Activated gamma-delta T cell treated with Interleukin-2 at 50 U/mL for 16 hours (primary cell): ENCODE measurements at regions not wholly inside any gene's neighbourhood (a gene's known extent, or its start where the extent isn't known, plus 50 kb on each side); places are given as distances from the start of the nearest gene placed in this dataset.
"Not testable (repeated sequence)": the region's sequence is repeated elsewhere in the genome, so short reads cannot be mapped to it uniquely, and the experiment has no call there.

ENCODE experiments used
- DNase-seq: peaks from one replicate; pipeline ENCODE4 v3.0.0-alpha.2; 2020

- DNase-seq, result no peak
Observed at GRCh38 chr6:20263059-20263458, 50.8 kb upstream of the MBOAT1 start.

GRCh38 chr6:20265842-20266241 is 53.6 kb upstream of the MBOAT1 start:
- no peak for DNase-seq

- no peak for DNase-seq
Observed at GRCh38 chr6:20266851-20267608, 54.8 kb upstream of the MBOAT1 start.

- no peak for DNase-seq
Observed at GRCh38 chr6:20269181-20269580, 56.9 kb upstream of the MBOAT1 start.

- no peak for DNase-seq
Observed at GRCh38 chr6:20271818-20272217, 59.5 kb upstream of the MBOAT1 start.

GRCh38 chr6:20274137-20274536 is 61.9 kb upstream of the MBOAT1 start:
- no peak for DNase-seq

GRCh38 chr6:20275837-20276236 is 63.6 kb upstream of the MBOAT1 start:
- DNase-seq, result not testable (repeated sequence)

GRCh38 chr6:20277724-20278123 is 65.5 kb upstream of the MBOAT1 start:
- DNase-seq, result not testable (repeated sequence)

GRCh38 chr6:20279051-20279450 is 66.8 kb upstream of the MBOAT1 start:
- DNase-seq, result no peak

GRCh38 chr6:20279608-20280287 is 67.5 kb upstream of the MBOAT1 start:
- DNase-seq, result no peak

GRCh38 chr6:20280288-20280621 is 68.0 kb upstream of the MBOAT1 start:
- DNase-seq, result no peak

GRCh38 chr6:20284672-20285071 is 72.4 kb upstream of the MBOAT1 start:
- no peak for DNase-seq

GRCh38 chr6:20286968-20287565 is 74.8 kb upstream of the MBOAT1 start:
- no peak for DNase-seq

GRCh38 chr6:20291764-20292580 is 79.7 kb upstream of the MBOAT1 start:
- peak; percentile 74 for DNase-seq

- no peak for DNase-seq
Observed at GRCh38 chr6:20292905-20293304, 80.6 kb upstream of the MBOAT1 start.

GRCh38 chr6:20301256-20301655 is 89.0 kb upstream of the MBOAT1 start:
- no peak for DNase-seq

- DNase-seq, result no peak
Observed at GRCh38 chr6:20302168-20302567, 89.9 kb upstream of the MBOAT1 start.

GRCh38 chr6:20302702-20303251 is 90.5 kb upstream of the MBOAT1 start:
- no peak for DNase-seq

GRCh38 chr6:20306491-20306890 is 94.2 kb upstream of the MBOAT1 start:
- no peak for DNase-seq

GRCh38 chr6:20309186-20309585 is 92.5 kb upstream of the E2F3 start:
- DNase-seq, result no peak

- DNase-seq, result no peak
Observed at GRCh38 chr6:20310185-20310584, 91.5 kb upstream of the E2F3 start.

- DNase-seq, result no peak
Observed at GRCh38 chr6:20312606-20313005, 89.1 kb upstream of the E2F3 start.

- no peak for DNase-seq
Observed at GRCh38 chr6:20313051-20313450, 88.6 kb upstream of the E2F3 start.
